OCI-LY1 (cell line): ENCODE measurements at regions not wholly inside any gene's neighbourhood (a gene's known extent, or its start where the extent isn't known, plus 50 kb on each side); places are given as distances from the start of the nearest gene placed in this dataset.

Experiments used
- H2AFZ ChIP-seq: fragments of 200-600 bp; sonication (generic), shearing (Covaris generic); 2 replicates; pipeline ENCODE4 v1.6.0; 2014; ENCODE audit warnings: antibody characterized with exemption, mild to moderate bottlenecking, low read length
- H3F3A ChIP-seq: fragments of 200-600 bp; sonication (generic), shearing (Covaris generic); 2 replicates; pipeline ENCODE4 v1.6.0; 2014; ENCODE audit warnings: mild to moderate bottlenecking, antibody characterized with exemption, low read length, moderate library complexity; ENCODE audit not compliant: insufficient read depth
- H3K27ac ChIP-seq: fragments of 200-600 bp; sonication (generic); 2 replicates; pipeline ENCODE4 v1.5.1; 2014; ENCODE audit warnings: low read length, mixed run types, mild to moderate bottlenecking, low read depth; ENCODE audit not compliant: poor library complexity, severe bottlenecking
- H3K27me3 ChIP-seq: fragments of 200-600 bp; sonication (generic); 2 replicates; pipeline ENCODE4 v1.6.0; 2014; ENCODE audit warnings: antibody characterized with exemption, mild to moderate bottlenecking, low read length, moderate library complexity; ENCODE audit not compliant: insufficient read depth
- H3K36me3 ChIP-seq: fragments of 200-600 bp; sonication (generic); 2 replicates; pipeline ENCODE4 v1.6.1; 2014; ENCODE audit warnings: mild to moderate bottlenecking, antibody characterized with exemption, low read length, moderate library complexity, mixed read lengths; ENCODE audit not compliant: insufficient read depth
- H3K4me1 ChIP-seq: fragments of 200-600 bp; sonication (generic); 2 replicates; pipeline ENCODE4 v1.5.1; 2014; ENCODE audit warnings: mild to moderate bottlenecking, low read length, moderate library complexity; ENCODE audit not compliant: insufficient read depth, severe bottlenecking
- H3K4me2 ChIP-seq: fragments of 200-600 bp; sonication (generic), shearing (Covaris generic); 2 replicates; pipeline ENCODE4 v1.6.1; 2014; ENCODE audit warnings: low read length
- H3K4me3 ChIP-seq: fragments of 200-600 bp; sonication (generic); 2 replicates; pipeline ENCODE4 v1.5.1; 2014; ENCODE audit warnings: low read length, low read depth, mild to moderate bottlenecking, mixed read lengths; ENCODE audit not compliant: poor library complexity, severe bottlenecking
- H3K79me2 ChIP-seq: fragments of 200-600 bp; shearing (Covaris generic); 2 replicates; pipeline ENCODE4 v1.6.1; 2016; ENCODE audit warnings: mixed run types, low read length, mixed read lengths; ENCODE audit not compliant: insufficient read depth
- H3K9ac ChIP-seq: fragments of 200-600 bp; sonication (generic), shearing (Covaris generic); 2 replicates; pipeline ENCODE4 v1.6.1; 2014; ENCODE audit warnings: mild to moderate bottlenecking, low read length, mixed read lengths
- H3K9me2 ChIP-seq: fragments of 200-600 bp; sonication (generic), shearing (Covaris generic); 2 replicates; pipeline ENCODE4 v1.6.1; 2014; ENCODE audit warnings: low read depth, mild to moderate bottlenecking, low read length, mixed read lengths
- H3K9me3 ChIP-seq: fragments of 200-600 bp; shearing (Covaris generic); 2 replicates; pipeline ENCODE4 v1.6.1; 2014; ENCODE audit warnings: low read length, mixed read lengths
- H4K20me1 ChIP-seq: fragments of 200-600 bp; sonication (generic), shearing (Covaris generic); 2 replicates; pipeline ENCODE4 v1.6.0; 2016; ENCODE audit warnings: mild to moderate bottlenecking, low read length; ENCODE audit not compliant: insufficient read depth
- CTCF ChIP-seq: fragments of 200-600 bp; sonication (generic), shearing (Covaris generic); IDR thresholded peaks from 2 replicates; pipeline ENCODE4 v1.5.1; 2017; ENCODE audit warnings: mild to moderate bottlenecking, antibody characterized with exemption, low read length, moderate library complexity, mixed read lengths
- EZH2 ChIP-seq: fragments of 200-600 bp; sonication (generic), shearing (Covaris generic); IDR thresholded peaks from 2 replicates; pipeline ENCODE4 v1.8.0; 2017; ENCODE audit warnings: borderline replicate concordance, mixed run types, mild to moderate bottlenecking, antibody characterized with exemption, low read length, moderate library complexity, mixed read lengths

- Histone ChIP-seq H3K27me3 (no peaks in the 10 kb centered on the region), H4K20me1 (no peaks in the 10 kb centered on the region), H3K4me3 (no peak overlapping the region), H3K9ac (no peak overlapping the region), H3K27ac (no peak overlapping the region), H3K79me2 (no peaks in the 10 kb centered on the region), H3K4me2 (no peak overlapping the region), H3K9me3 (no peaks in the 10 kb centered on the region), H3F3A (no peaks in the 10 kb centered on the region), H3K4me1 (no peaks in the 10 kb centered on the region), H3K36me3 (no peaks in the 10 kb centered on the region), H3K9me2 (no peaks in the 10 kb centered on the region), H2AFZ (no peak overlapping the region)
- TF ChIP-seq CTCF (no peak), EZH2 (no peak)
Observed at GRCh38 chr3:76222201-76222600, 436.9 kb upstream of the ZNF717 start.

- Histone ChIP-seq H3K9me2 (no peaks in the 10 kb centered on the region), H4K20me1 (no peaks in the 10 kb centered on the region), H3K27ac (no peak overlapping the region), H3K27me3 (no peaks in the 10 kb centered on the region), H3K36me3 (no peaks in the 10 kb centered on the region), H3K9me3 (no peaks in the 10 kb centered on the region), H2AFZ (no peak overlapping the region), H3K79me2 (no peaks in the 10 kb centered on the region), H3K4me2 (no peak overlapping the region), H3F3A (no peaks in the 10 kb centered on the region), H3K9ac (no peak overlapping the region), H3K4me1 (no peaks in the 10 kb centered on the region), H3K4me3 (no peak overlapping the region)
- TF ChIP-seq CTCF, result no peak
- TF ChIP-seq EZH2, result no peak
Observed at GRCh38 chr3:76231258-76231657, 445.9 kb upstream of the ZNF717 start.

GRCh38 chr3:76242886-76243753, 457.8 kb upstream of the ZNF717 start:
- Histone ChIP-seq H3K79me2 (no peaks in the 10 kb centered on the region), H3K9me3 (no peaks in the 10 kb centered on the region), H3K9ac (no peak overlapping the region), H2AFZ (no peak overlapping the region), H3K4me3 (no peak overlapping the region), H4K20me1 (no peaks in the 10 kb centered on the region), H3K27me3 (no peaks in the 10 kb centered on the region), H3K4me2 (no peak overlapping the region), H3K36me3 (no peaks in the 10 kb centered on the region), H3F3A (no peaks in the 10 kb centered on the region), H3K27ac (no peak overlapping the region), H3K4me1 (no peaks in the 10 kb centered on the region), H3K9me2 (no peaks in the 10 kb centered on the region)
- TF ChIP-seq EZH2 (no peak), CTCF (no peak)
